Activated T-cell treated with anti-CD3 and anti-CD28 coated beads for 48 hours (primary cell): ENCODE measurements at regions not wholly inside any gene's neighbourhood (a gene's known extent, or its start where the extent isn't known, plus 50 kb on each side); places are given as distances from the start of the nearest gene placed in this dataset.

ENCODE experiments used
- DNase-seq: peaks from one replicate; pipeline ENCODE4 v3.0.0-alpha.2; 2020; ENCODE audit warnings: low read depth

- no peak for DNase-seq
Measured at GRCh38 chr4:161005746-161006145, 1158.1 kb downstream of the FSTL5 start.

DNA sequence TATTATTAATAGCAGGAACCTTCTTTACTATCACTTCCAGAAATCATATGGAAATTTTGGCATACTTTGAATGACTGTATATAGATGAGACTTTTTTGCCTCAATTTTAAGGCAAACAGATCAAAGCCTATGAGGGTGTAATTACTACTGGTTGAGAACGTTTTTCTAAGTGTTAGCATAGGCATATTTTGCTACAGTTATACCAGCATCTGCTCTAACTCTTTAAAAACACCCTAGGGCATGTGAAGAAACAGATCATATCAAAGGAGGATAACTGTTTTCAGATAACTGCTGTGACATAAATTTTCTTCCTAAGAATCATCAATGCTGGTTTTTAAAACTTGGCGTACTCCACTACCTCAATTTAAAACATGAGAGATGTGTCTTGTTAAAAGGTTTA is 1155.3 kb downstream of the FSTL5 start:
- DNase-seq: no peak

DNA sequence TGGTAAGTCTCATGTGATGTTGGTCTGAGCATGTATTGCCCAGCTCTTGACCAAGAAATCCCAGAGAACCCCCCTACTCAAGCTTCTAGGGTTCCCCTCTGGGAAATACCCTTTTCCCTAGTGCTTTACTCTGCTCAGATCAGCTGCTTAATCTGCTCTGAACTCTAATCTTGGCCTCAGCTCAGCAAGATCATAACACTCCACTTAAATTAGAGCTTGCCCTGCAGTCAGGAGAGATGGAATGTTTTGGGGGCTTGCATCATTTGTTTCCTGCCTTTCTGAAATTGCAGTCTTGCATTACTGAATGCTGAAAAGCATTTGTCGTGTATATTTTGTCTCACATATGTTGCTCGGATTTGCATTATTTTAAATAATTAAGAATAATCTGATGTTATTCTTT is 1153.6 kb downstream of the FSTL5 start:
- no peak for DNase-seq
